ENCODE measurements at regions not wholly inside any gene's neighbourhood (a gene's known extent, or its start where the extent isn't known, plus 50 kb on each side); places are given as distances from the start of the nearest gene placed in this dataset.

DNA sequence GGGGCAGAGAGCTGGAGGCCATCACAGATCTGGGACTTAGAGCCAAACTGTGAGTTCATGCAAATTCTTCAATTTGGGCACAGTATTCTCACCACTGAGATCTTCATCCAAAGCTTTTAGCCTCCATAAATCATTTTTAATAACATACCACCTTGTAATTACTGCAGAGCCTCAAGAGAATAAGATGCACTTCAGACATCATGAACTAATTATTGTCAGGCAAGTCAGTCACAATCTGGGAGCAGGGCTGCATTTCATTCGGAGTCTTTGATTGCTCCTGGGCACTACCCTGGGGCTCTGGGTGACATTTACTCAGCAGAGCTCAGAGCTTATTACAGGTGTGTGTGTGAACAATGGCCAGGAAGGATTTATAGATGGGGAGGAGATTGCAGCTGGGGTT, 623.7 kb downstream of the PTPRU start:
- DNase-seq = no peak
- no peaks in the 10 kb centered on the region for H3K36me3 ChIP-seq (ENCODE audit: control insufficient read depth in 4 of 4, insufficient read depth in 4 of 4, low read length in 4 of 4)
- no peak overlapping the region for H3K4me3 ChIP-seq
- TF ChIP-seq, protein P1, sequence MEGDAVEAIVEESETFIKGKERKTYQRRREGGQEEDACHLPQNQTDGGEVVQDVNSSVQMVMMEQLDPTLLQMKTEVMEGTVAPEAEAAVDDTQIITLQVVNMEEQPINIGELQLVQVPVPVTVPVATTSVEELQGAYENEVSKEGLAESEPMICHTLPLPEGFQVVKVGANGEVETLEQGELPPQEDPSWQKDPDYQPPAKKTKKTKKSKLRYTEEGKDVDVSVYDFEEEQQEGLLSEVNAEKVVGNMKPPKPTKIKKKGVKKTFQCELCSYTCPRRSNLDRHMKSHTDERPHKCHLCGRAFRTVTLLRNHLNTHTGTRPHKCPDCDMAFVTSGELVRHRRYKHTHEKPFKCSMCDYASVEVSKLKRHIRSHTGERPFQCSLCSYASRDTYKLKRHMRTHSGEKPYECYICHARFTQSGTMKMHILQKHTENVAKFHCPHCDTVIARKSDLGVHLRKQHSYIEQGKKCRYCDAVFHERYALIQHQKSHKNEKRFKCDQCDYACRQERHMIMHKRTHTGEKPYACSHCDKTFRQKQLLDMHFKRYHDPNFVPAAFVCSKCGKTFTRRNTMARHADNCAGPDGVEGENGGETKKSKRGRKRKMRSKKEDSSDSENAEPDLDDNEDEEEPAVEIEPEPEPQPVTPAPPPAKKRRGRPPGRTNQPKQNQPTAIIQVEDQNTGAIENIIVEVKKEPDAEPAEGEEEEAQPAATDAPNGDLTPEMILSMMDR (IDR thresholded peaks at IDR 0.05; ENCODE audit: control extremely low read depth, extremely low read depth) = no peak
- H3K9ac ChIP-seq (ENCODE audit: insufficient read depth in 1 of 2, low read length in 2 of 2) = no peak overlapping the region
- no peak for ATAC-seq (ENCODE audit: insufficient read depth, low FRiP score)
- H3K27ac ChIP-seq (ENCODE audit: low read depth in 1 of 2, low read length in 1 of 2) = no peak overlapping the region
- H3K4me1 ChIP-seq (ENCODE audit: control insufficient read depth in 5 of 5, insufficient read depth in 5 of 5, low read length in 5 of 5) = peaks cover 0 to 39% (median 8%) of the 10 kb centered on the region in 5 donors
- no peaks in the 10 kb centered on the region for H3K27me3 ChIP-seq (ENCODE audit: control insufficient read depth in 3 of 3, insufficient read depth in 3 of 3, low read length in 2 of 3)
- 94 to 97% methylated on average over 1 of the region's 1 CpG for WGBS, 2 donors
- peaks cover 0 to 15% (median 5%) of the 10 kb centered on the region in 4 donors for H3K9me3 ChIP-seq (ENCODE audit: control insufficient read depth in 4 of 4, insufficient read depth in 3 of 4, low read length in 3 of 4)

DNA sequence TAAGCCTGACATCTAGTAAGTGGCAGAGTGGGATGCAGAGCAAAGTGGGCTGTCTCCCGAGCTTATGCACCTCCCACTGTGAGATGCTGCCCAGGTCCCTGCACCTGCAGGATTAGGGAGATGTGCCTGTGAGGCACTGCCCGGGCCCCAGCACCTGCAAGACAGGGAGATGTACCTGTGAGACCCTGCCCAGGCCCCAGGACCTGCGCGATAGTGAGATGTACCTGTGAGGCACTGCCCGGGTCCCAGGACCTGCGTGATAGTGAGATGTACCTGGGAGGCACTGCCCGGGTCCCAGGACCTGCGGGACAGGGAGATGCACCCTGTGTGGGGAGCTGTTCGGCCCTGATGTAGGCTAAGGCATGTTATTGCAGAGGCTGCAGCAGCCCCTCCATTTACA, 622.8 kb downstream of the PTPRU start:
- Histone ChIP-seq H3K4me3 (no peak overlapping the region), H3K36me3 (ENCODE audit: control insufficient read depth in 4 of 4, insufficient read depth in 4 of 4, low read length in 4 of 4) (no peaks in the 10 kb centered on the region), H3K4me1 (ENCODE audit: control insufficient read depth in 5 of 5, insufficient read depth in 5 of 5, low read length in 5 of 5) (peaks cover 0 to 39% (median 8%) of the 10 kb centered on the region in 5 donors), H3K27ac (ENCODE audit: low read depth in 1 of 2, low read length in 1 of 2) (no peak overlapping the region), H3K27me3 (ENCODE audit: control insufficient read depth in 3 of 3, insufficient read depth in 3 of 3, low read length in 2 of 3) (no peaks in the 10 kb centered on the region), H3K9ac (ENCODE audit: insufficient read depth in 1 of 2, low read length in 2 of 2) (no peak overlapping the region), H3K9me3 (ENCODE audit: control insufficient read depth in 4 of 4, insufficient read depth in 3 of 4, low read length in 3 of 4) (peaks cover 0 to 15% (median 5%) of the 10 kb centered on the region in 4 donors)
- 82 to 83% methylated on average over 9 of the region's 9 CpGs for WGBS, 2 donors
- ATAC-seq (ENCODE audit: insufficient read depth, low FRiP score) (no peak), DNase-seq (no peak)
- TF ChIP-seq, protein P1 (IDR thresholded peaks at IDR 0.05; ENCODE audit: control extremely low read depth, extremely low read depth) = no peak

DNA sequence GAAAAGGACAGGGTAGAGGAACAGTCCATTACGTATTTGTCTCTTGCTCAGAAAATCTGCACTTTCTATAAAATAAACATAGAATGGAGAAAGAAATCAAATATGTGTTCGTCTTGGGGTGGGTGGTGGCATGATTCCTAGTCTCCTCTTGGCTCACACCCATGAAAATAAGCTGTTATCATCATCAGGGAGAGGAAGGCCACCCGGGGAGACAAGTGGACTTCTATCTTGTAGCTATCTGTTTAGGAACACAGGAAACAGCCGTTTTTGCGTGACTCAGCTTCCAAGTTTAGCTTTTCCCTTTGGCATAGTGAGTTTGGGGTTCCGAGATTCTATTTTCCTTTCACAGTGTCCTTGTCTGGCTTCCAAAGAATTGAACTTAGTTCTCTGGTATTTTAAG, 622.3 kb downstream of the PTPRU start:
- H3K4me1 ChIP-seq (ENCODE audit: control insufficient read depth in 5 of 5, insufficient read depth in 5 of 5, low read length in 5 of 5) = peaks cover 0 to 39% (median 8%) of the 10 kb centered on the region in 5 donors
- ATAC-seq (ENCODE audit: insufficient read depth, low FRiP score) (no peak), DNase-seq (peak; percentile 48 to 73 (median 54))
- H3K9me3 ChIP-seq (ENCODE audit: control insufficient read depth in 4 of 4, insufficient read depth in 3 of 4, low read length in 3 of 4) = peaks cover 0 to 15% (median 5%) of the 10 kb centered on the region in 4 donors
- TF ChIP-seq, protein P1 (IDR thresholded peaks at IDR 0.05; ENCODE audit: control extremely low read depth, extremely low read depth) = no peak
- no peak overlapping the region for H3K9ac ChIP-seq (ENCODE audit: insufficient read depth in 1 of 2, low read length in 2 of 2)
- H3K4me3 ChIP-seq = no peak overlapping the region
- no peaks in the 10 kb centered on the region for H3K27me3 ChIP-seq (ENCODE audit: control insufficient read depth in 3 of 3, insufficient read depth in 3 of 3, low read length in 2 of 3)
- no peak overlapping the region for H3K27ac ChIP-seq (ENCODE audit: low read depth in 1 of 2, low read length in 1 of 2)
- no peaks in the 10 kb centered on the region for H3K36me3 ChIP-seq (ENCODE audit: control insufficient read depth in 4 of 4, insufficient read depth in 4 of 4, low read length in 4 of 4)
- 38 to 48% methylated on average over 6 of the region's 6 CpGs for WGBS, 2 donors
